ENCODE measurements at regions not wholly inside any gene's neighbourhood (a gene's known extent, or its start where the extent isn't known, plus 50 kb on each side); places are given as distances from the start of the nearest gene placed in this dataset.
"Not testable (repeated sequence)": the region's sequence is repeated elsewhere in the genome, so short reads cannot be mapped to it uniquely, and the experiment has no call there.

GRCh38 chr1:57578680-57579079, 154.8 kb upstream of the DAB1 start:
- DNase-seq (ENCODE audit: low read depth in 1 of 2, low spot score in 1 of 2) = no peak
- TF ChIP-seq JUND (IDR thresholded peaks at IDR 0.05; ENCODE audit: low read depth) = no peak
- in situ Hi-C loops (cut with HindIII; ENCODE audit: low pct_unique_long_range_greater_than_20kb, low sequenced_read_pairs) = no loop called here

GRCh38 chr1:57578099-57578498, 154.2 kb upstream of the DAB1 start:
- no peak for DNase-seq (ENCODE audit: low read depth in 1 of 2, low spot score in 1 of 2)
- in situ Hi-C loops (cut with HindIII; ENCODE audit: low pct_unique_long_range_greater_than_20kb, low sequenced_read_pairs) = no loop called here
- no peak for TF ChIP-seq JUND (IDR thresholded peaks at IDR 0.05; ENCODE audit: low read depth)

DNA sequence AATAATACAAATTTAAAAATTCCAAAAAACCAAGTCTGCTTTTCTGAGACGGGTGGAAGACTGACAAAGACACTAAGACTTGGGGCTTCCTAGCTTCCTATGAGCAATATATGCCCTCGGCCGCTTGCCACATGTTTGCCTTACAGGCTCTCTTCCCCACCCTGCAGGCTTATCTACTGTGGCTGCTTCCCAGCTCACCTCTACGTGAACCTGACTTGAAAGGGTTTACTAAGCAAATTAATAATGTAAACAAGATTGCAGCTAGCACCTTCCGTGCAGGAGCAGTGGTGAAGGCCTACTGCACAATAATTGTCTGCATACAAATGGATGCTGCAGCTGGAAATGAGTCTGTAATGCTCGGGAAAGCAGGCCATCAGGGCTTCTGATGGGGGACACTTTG, 152.9 kb upstream of the DAB1 start:
- in situ Hi-C loops (cut with HindIII; ENCODE audit: low pct_unique_long_range_greater_than_20kb, low sequenced_read_pairs) = no loop called here
- TF ChIP-seq JUND (IDR thresholded peaks at IDR 0.05; ENCODE audit: low read depth) = no peak
- no peak for DNase-seq (ENCODE audit: low read depth in 1 of 2, low spot score in 1 of 2)

DNA sequence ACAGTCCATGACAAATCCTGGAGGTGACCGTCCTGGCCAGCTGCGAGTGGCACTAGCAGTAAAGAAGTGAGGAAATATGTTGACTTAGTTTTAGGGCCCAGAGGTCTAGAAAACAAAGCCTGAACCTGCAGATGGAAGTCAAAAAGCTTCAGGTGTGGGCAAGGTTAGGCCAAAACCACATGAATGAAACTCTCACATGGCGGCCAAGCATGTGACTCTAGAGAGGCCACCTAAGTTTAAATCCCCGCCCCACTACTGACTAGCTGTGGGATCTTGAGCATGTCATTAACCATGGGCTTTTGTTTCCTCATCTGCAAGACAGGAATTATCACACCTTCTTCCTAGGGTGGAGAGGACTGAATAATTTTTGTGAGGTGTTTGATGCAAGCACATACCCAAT, 148.2 kb upstream of the DAB1 start:
- in situ Hi-C loops (cut with HindIII; ENCODE audit: low pct_unique_long_range_greater_than_20kb, low sequenced_read_pairs) = no loop called here
- DNase-seq (ENCODE audit: low read depth in 1 of 2, low spot score in 1 of 2) = no peak
- no peak for TF ChIP-seq JUND (IDR thresholded peaks at IDR 0.05; ENCODE audit: low read depth)

- in situ Hi-C loops (cut with HindIII; ENCODE audit: low pct_unique_long_range_greater_than_20kb, low sequenced_read_pairs); DNase-seq (ENCODE audit: low read depth in 1 of 2, low spot score in 1 of 2): not testable (repeated sequence)
Measured at GRCh38 chr1:57558066-57558465, 134.2 kb upstream of the DAB1 start.

GRCh38 chr1:57553666-57554065, 129.8 kb upstream of the DAB1 start:
- no peak for TF ChIP-seq JUND (IDR thresholded peaks at IDR 0.05; ENCODE audit: low read depth)
- in situ Hi-C loops (cut with HindIII; ENCODE audit: low pct_unique_long_range_greater_than_20kb, low sequenced_read_pairs) = no loop called here
- DNase-seq (ENCODE audit: low read depth in 1 of 2, low spot score in 1 of 2) = no peak

DNA sequence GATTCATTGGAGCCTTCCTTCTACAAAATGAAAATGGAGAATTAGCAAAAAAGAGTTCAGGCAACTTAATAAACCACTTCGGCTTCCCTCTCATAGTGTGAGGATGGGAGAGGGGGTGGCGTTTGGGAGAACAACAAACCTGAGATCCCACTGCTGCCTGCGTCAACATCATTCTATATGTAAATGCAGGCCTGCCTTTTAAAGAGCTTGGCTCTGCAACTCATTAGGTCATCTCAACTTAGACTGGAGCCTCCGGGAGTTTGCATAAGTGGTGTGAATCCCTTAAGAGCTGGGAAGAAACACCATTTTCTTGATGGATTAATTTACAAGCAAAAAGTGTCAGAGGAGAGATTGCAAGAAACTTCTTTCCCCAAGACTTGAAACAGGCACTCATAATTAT, 127.6 kb upstream of the DAB1 start:
- in situ Hi-C loops (cut with HindIII; ENCODE audit: low pct_unique_long_range_greater_than_20kb, low sequenced_read_pairs) = no loop called here
- no peak for DNase-seq (ENCODE audit: low read depth in 1 of 2, low spot score in 1 of 2)
- TF ChIP-seq JUND (IDR thresholded peaks at IDR 0.05; ENCODE audit: low read depth) = no peak

GRCh38 chr1:57550092-57550491, 126.2 kb upstream of the DAB1 start:
- no peak for DNase-seq (ENCODE audit: low read depth in 1 of 2, low spot score in 1 of 2)
- in situ Hi-C loops (cut with HindIII; ENCODE audit: low pct_unique_long_range_greater_than_20kb, low sequenced_read_pairs) = no loop called here
- no peak for TF ChIP-seq JUND (IDR thresholded peaks at IDR 0.05; ENCODE audit: low read depth)

GRCh38 chr1:57549300-57549699, 125.4 kb upstream of the DAB1 start:
- DNase-seq (ENCODE audit: low read depth in 1 of 2, low spot score in 1 of 2) = no peak
- in situ Hi-C loops (cut with HindIII; ENCODE audit: low pct_unique_long_range_greater_than_20kb, low sequenced_read_pairs) = no loop called here
- TF ChIP-seq JUND (IDR thresholded peaks at IDR 0.05; ENCODE audit: low read depth) = no peak

DNA sequence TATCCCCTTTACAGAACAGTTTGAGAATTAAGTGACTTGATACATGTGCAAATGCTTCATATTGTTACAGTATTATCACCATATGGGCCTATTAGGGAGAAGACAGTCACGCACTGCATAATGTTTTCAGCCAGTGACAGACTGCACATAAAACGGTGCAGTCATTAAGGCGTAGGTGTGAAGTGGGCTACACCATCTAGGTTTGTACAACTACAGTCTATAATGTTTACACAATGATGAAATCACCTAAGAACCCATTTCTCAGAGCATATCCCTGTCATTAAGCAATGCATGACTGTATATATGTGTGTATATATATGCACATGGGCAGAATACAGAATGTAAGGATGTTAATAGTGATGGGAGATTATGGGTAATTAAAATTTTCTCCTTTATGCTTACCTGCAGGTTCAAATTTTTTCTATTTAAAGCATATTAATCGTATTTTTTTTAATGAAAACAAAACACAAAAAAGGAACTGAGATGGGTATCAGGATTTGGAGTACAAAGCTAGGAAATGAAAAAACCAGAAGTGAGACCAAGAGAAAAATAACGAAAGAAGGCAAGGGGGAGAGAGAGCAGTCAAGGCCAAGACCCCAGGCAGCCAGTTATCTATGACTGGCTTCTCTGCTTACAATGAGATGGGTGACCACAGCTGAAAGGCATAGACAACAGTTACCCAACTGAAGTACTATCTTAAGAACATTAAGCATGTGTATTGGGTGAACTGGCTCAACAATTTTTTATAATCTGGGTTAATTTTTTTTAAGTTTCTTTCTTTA, 122.9 kb upstream of the DAB1 start:
- in situ Hi-C loops (cut with HindIII; ENCODE audit: low pct_unique_long_range_greater_than_20kb, low sequenced_read_pairs) = no loop called here
- TF ChIP-seq JUND (IDR thresholded peaks at IDR 0.05; ENCODE audit: low read depth) = no peak
- DNase-seq (ENCODE audit: low read depth in 1 of 2, low spot score in 1 of 2) = no peak

DNA sequence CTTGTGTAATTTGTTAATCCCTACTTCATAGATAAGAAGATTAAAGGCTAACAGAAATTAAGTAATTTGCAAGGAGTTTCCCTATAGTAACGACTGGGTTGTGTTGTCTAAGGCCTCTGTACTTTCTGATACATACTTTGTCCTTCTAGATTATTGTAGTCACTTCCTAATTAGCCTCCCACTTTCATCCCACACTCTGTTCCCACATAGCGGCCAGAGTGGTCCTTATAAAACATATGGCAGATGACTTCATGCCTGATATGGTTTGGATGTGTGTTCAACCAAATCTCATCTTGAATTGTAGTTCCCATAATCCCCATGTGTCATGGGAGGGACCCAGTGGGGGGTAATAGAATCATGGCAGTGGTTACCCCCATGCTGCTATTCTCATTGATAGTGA, 120.5 kb upstream of the DAB1 start:
- DNase-seq (ENCODE audit: low read depth in 1 of 2, low spot score in 1 of 2) = no peak
- TF ChIP-seq JUND (IDR thresholded peaks at IDR 0.05; ENCODE audit: low read depth) = no peak
- in situ Hi-C loops (cut with HindIII; ENCODE audit: low pct_unique_long_range_greater_than_20kb, low sequenced_read_pairs) = no loop called here

GRCh38 chr1:57536749-57537423, 113.0 kb upstream of the DAB1 start:
- in situ Hi-C loops (cut with HindIII; ENCODE audit: low pct_unique_long_range_greater_than_20kb, low sequenced_read_pairs) = no loop called here
- TF ChIP-seq JUND (IDR thresholded peaks at IDR 0.05; ENCODE audit: low read depth) = no peak
- DNase-seq (ENCODE audit: low read depth in 1 of 2, low spot score in 1 of 2) = no peak

DNA sequence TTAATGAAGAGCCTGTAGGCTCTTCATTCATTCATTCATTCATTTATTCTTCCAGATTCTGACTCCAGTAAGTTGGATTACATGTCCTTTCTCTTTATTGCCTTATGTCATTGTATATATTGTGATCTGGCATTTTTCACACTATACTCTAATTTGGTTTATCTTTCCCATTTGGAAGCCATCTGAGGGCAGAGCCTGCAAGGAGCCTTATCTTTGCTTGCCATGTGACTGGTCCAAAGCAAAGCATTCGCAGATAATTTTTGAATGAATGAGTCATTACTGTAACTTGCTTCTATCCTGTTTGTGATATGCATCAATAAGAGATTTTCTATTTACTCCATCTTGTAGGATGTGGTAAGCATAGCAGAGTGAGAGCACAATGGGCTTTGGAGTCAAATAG, 108.4 kb upstream of the DAB1 start:
- in situ Hi-C loops (cut with HindIII; ENCODE audit: low pct_unique_long_range_greater_than_20kb, low sequenced_read_pairs) = no loop called here

GRCh38 chr1:57530911-57531260, 107.0 kb upstream of the DAB1 start:
- in situ Hi-C loops (cut with HindIII; ENCODE audit: low pct_unique_long_range_greater_than_20kb, low sequenced_read_pairs); DNase-seq (ENCODE audit: low read depth in 1 of 2, low spot score in 1 of 2): not testable (repeated sequence)

More for the DNA sequence above, 108.4 kb upstream of the DAB1 start:
- no peak for DNase-seq (ENCODE audit: low read depth in 1 of 2, low spot score in 1 of 2)
- TF ChIP-seq JUND (IDR thresholded peaks at IDR 0.05; ENCODE audit: low read depth) = no peak
